ENCODE measurements at regions not wholly inside any gene's neighbourhood (a gene's known extent, or its start where the extent isn't known, plus 50 kb on each side); places are given as distances from the start of the nearest gene placed in this dataset.

GRCh38 chr3:64375737-64376136 lies 150.5 kb upstream of the PRICKLE2 start:
- no peak for TF ChIP-seq CTCF (IDR thresholded peaks at IDR 0.05)
- Histone ChIP-seq H3K9me3 (no peaks in the 10 kb centered on the region), H3K27me3 (no peaks in the 10 kb centered on the region), H3K4me3 (ENCODE audit: low read depth in 1 of 2, low read length in 1 of 2) (no peak overlapping the region), H3K4me1 (ENCODE audit: control insufficient read depth in 1 of 2, insufficient read depth in 1 of 2, low read depth in 1 of 2, low read length in 1 of 2) (no peaks in the 10 kb centered on the region), H3K27ac (no peak overlapping the region), H3K36me3 (no peaks in the 10 kb centered on the region)

DNA sequence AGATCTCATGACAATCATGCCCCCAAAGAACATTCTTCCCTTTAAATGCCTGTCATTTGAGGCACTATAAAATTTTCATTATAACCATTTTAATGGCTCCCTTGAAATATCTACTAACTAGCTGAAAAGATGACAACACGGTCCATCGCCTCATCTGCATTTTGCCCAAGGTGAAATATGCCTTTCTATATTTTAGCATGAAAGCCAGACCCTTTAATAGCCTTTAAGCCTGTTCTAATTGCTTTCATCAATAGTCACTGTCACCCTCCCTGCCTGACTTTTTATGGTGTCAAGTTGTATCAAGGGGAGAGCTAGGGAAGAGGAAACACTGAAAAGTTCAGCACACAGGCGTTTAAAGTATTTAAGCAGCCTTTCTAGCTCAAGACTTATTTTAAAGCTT lies 144.1 kb upstream of the PRICKLE2 start:
- no peak for TF ChIP-seq CTCF (IDR thresholded peaks at IDR 0.05)
- H3K27ac ChIP-seq, result no peak overlapping the region
- H3K36me3 ChIP-seq, result no peaks in the 10 kb centered on the region
- H3K4me1 ChIP-seq (ENCODE audit: control insufficient read depth in 1 of 2, insufficient read depth in 1 of 2, low read depth in 1 of 2, low read length in 1 of 2), result no peaks in the 10 kb centered on the region
- no peaks in the 10 kb centered on the region for H3K9me3 ChIP-seq
- H3K27me3 ChIP-seq, result no peaks in the 10 kb centered on the region
- no peak overlapping the region for H3K4me3 ChIP-seq (ENCODE audit: low read depth in 1 of 2, low read length in 1 of 2)

DNA sequence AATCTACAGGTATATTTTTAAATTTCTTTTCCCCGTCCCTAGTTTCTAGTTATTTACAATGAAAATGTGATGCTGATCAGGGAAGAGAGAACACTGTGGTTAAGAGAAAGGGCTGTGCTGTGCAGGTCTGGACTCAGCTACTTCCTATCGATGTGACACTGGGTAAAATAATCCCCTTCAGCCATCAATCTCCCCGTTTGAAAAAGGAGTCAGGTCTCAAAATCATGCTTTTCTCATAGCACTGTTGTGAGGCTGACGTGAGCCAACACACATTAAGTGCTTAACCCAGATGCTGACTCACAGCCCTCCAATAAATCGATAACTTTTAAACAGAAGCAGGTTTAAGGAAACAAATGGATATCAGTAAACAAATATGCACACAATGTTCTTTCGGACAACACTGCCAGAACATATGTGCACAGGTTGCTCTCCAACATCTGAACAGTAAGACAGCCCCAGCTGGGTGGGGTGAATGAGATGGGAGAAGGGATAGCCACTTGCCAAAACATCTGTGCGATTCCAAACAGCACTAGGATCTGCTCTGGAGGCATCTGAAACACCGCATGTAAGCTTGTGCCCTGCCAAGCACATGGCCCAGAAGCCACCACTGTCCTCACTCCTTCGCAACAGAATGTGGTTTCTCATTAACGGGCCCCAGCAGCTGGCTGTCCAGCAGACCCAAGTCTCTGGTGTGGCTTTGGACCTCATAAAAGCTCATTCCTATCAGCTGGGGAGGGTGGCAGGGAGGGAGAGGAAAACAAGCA lies 143.2 kb upstream of the PRICKLE2 start:
- H3K4me3 ChIP-seq (ENCODE audit: low read depth in 1 of 2, low read length in 1 of 2), result no peak overlapping the region

DNA sequence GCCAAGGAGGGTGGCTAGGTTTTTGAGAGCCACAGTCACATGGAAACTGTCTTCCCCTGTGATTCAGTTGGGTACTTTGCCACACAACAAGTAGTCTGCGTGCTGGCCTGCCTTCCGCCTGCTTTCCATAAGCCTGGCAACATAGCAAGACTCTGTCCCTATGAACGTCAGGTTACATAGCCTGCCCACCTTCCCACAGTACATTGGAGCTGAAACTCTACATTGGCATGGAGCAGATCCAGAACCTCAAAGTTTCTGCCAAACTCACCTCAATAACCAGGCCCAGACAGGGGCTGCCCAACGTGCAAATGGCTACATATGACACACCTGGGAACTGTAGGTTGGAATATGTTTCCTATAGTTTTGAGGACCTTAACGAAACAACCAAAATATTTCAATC lies 140.6 kb upstream of the PRICKLE2 start:
- no peak for TF ChIP-seq CTCF (IDR thresholded peaks at IDR 0.05)
- Histone ChIP-seq H3K27me3 (no peaks in the 10 kb centered on the region), H3K9me3 (no peaks in the 10 kb centered on the region), H3K4me1 (ENCODE audit: control insufficient read depth in 1 of 2, insufficient read depth in 1 of 2, low read depth in 1 of 2, low read length in 1 of 2) (no peaks in the 10 kb centered on the region), H3K36me3 (no peaks in the 10 kb centered on the region), H3K27ac (no peak overlapping the region), H3K4me3 (ENCODE audit: low read depth in 1 of 2, low read length in 1 of 2) (no peak overlapping the region)

More for the DNA sequence above, 143.2 kb upstream of the PRICKLE2 start:
- no peak for TF ChIP-seq CTCF (IDR thresholded peaks at IDR 0.05)
- Histone ChIP-seq H3K36me3 (no peaks in the 10 kb centered on the region), H3K27ac (no peak overlapping the region), H3K27me3 (no peaks in the 10 kb centered on the region), H3K4me1 (ENCODE audit: control insufficient read depth in 1 of 2, insufficient read depth in 1 of 2, low read depth in 1 of 2, low read length in 1 of 2) (no peaks in the 10 kb centered on the region), H3K9me3 (no peaks in the 10 kb centered on the region)

GRCh38 chr3:64363842-64364241 lies 138.6 kb upstream of the PRICKLE2 start:
- no peaks in the 10 kb centered on the region for H3K27me3 ChIP-seq
- H3K36me3 ChIP-seq, result no peaks in the 10 kb centered on the region
- H3K4me3 ChIP-seq (ENCODE audit: low read depth in 1 of 2, low read length in 1 of 2), result no peak overlapping the region
- no peaks in the 10 kb centered on the region for H3K9me3 ChIP-seq
- no peaks in the 10 kb centered on the region for H3K4me1 ChIP-seq (ENCODE audit: control insufficient read depth in 1 of 2, insufficient read depth in 1 of 2, low read depth in 1 of 2, low read length in 1 of 2)
- H3K27ac ChIP-seq, result no peak overlapping the region
- no peak for TF ChIP-seq CTCF (IDR thresholded peaks at IDR 0.05)
